ENCODE measurements at regions not wholly inside any gene's neighbourhood (a gene's known extent, or its start where the extent isn't known, plus 50 kb on each side); places are given as distances from the start of the nearest gene placed in this dataset.

- no peak for TF ChIP-seq CTCF (IDR thresholded peaks at IDR 0.05; ENCODE audit: insufficient read depth, low read length)
- TF ChIP-seq POLR2AphosphoS5 (IDR thresholded peaks at IDR 0.05; ENCODE audit: low read depth), result no peak
These were observed 383.0 kb upstream of the RARB start for GRCh38 chr3:25044762-25045710.
